ENCODE measurements at regions not wholly inside any gene's neighbourhood (a gene's known extent, or its start where the extent isn't known, plus 50 kb on each side); places are given as distances from the start of the nearest gene placed in this dataset.

GRCh38 chr6:67300430-67301040 is 1334.5 kb upstream of the ADGRB3 start:
- TF ChIP-seq CTCF (IDR thresholded peaks at IDR 0.05; ENCODE audit: borderline replicate concordance, insufficient read depth, low read depth, low read length), result no peak
- H3K4me3 ChIP-seq (ENCODE audit: low read depth, low read length), result no peak overlapping the region

- no peak for TF ChIP-seq CTCF (IDR thresholded peaks at IDR 0.05; ENCODE audit: borderline replicate concordance, insufficient read depth, low read depth, low read length)
- H3K4me3 ChIP-seq (ENCODE audit: low read depth, low read length), result no peak overlapping the region
These were observed 1342.9 kb upstream of the ADGRB3 start for GRCh38 chr6:67292169-67292568.

GRCh38 chr6:67287566-67287965 is 1347.5 kb upstream of the ADGRB3 start:
- no peak for TF ChIP-seq CTCF (IDR thresholded peaks at IDR 0.05; ENCODE audit: borderline replicate concordance, insufficient read depth, low read depth, low read length)
- no peak overlapping the region for H3K4me3 ChIP-seq (ENCODE audit: low read depth, low read length)

GRCh38 chr6:67285770-67286495 is 1349.1 kb upstream of the ADGRB3 start:
- TF ChIP-seq CTCF (IDR thresholded peaks at IDR 0.05; ENCODE audit: borderline replicate concordance, insufficient read depth, low read depth, low read length), result no peak

GRCh38 chr6:67277312-67277711 is 1357.8 kb upstream of the ADGRB3 start:
- H3K4me3 ChIP-seq (ENCODE audit: low read depth, low read length), result no peak overlapping the region
- no peak for TF ChIP-seq CTCF (IDR thresholded peaks at IDR 0.05; ENCODE audit: borderline replicate concordance, insufficient read depth, low read depth, low read length)

More at GRCh38 chr6:67285770-67286495, 1349.1 kb upstream of the ADGRB3 start:
- no peak overlapping the region for H3K4me3 ChIP-seq (ENCODE audit: low read depth, low read length)

GRCh38 chr6:67265996-67266921 is 1368.8 kb upstream of the ADGRB3 start:
- TF ChIP-seq CTCF (IDR thresholded peaks at IDR 0.05; ENCODE audit: borderline replicate concordance, insufficient read depth, low read depth, low read length), result no peak
- no peak overlapping the region for H3K4me3 ChIP-seq (ENCODE audit: low read depth, low read length)

Data from GM12875 (cell line).